Endothelial cell of umbilical vein (primary cell): ENCODE measurements at regions not wholly inside any gene's neighbourhood (a gene's known extent, or its start where the extent isn't known, plus 50 kb on each side); places are given as distances from the start of the nearest gene placed in this dataset.

Experiments
- BruUV-seq: library from RNA; stranded (reverse); fragments of 400-500 nt; replicated peaks from 2 replicates; lab custom pipeline; 2021; lab: Mats Ljungman, UMichigan
- CTCF ChIA-PET: fragments of 300-600, 350-600 bp; sonication (Branson Sonifier 250); formaldehyde crosslinking; loops from one replicate; lab custom pipeline; 2021; ENCODE audit warnings: antibody characterized with exemption, inconsistent platforms; lab: Charles Lee
- POLR2A ChIA-PET: fragments of 300-600, 350-600 bp; sonication (Branson Sonifier 250); formaldehyde crosslinking; loops from one replicate; lab custom pipeline; 2021; ENCODE audit warnings: antibody characterized with exemption, inconsistent platforms; lab: Charles Lee
- DNase-seq: peaks from one replicate; pipeline ENCODE4 v3.0.0-alpha.2; 2011; ENCODE audit warnings: low read depth, low spot score
- FAIRE-seq: peaks from 2 replicates; lab custom pipeline; 2011; peaks lifted over from hg19 to GRCh38; lab: Jason Lieb, UNC
- H2AFZ ChIP-seq: 2 replicates; pipeline ENCODE4 v1.6.0; 2012; ENCODE audit warnings: low read depth, low read length, control low read depth, inconsistent platforms
- H3K27ac ChIP-seq: 2 replicates; pipeline ENCODE4 v1.5.1; 2011; ENCODE audit warnings: low read depth, mild to moderate bottlenecking, control low read depth, low read length, moderate library complexity; ENCODE audit not compliant: insufficient read depth
- H3K27me3 ChIP-seq, 2 experiments: 2 replicates each; pipeline versions ENCODE4 v1.6.0 to v1.6.1; 2011; ENCODE audit warnings: low read length in 2 of 2, mixed read lengths in 1 of 2; ENCODE audit not compliant: control insufficient read depth in 2 of 2, insufficient read depth in 2 of 2
- H3K36me3 ChIP-seq, 2 experiments: 2 replicates in 1 of 2; 3 replicates in 1 of 2; pipeline ENCODE4 v1.5.1; 2011; ENCODE audit warnings: low read length in 2 of 2, mild to moderate bottlenecking in 1 of 2, moderate library complexity in 1 of 2; ENCODE audit not compliant: control insufficient read depth in 2 of 2, insufficient read depth in 2 of 2; ENCODE audit errors: extremely low read depth in 1 of 2
- H3K4me1 ChIP-seq: 3 replicates; pipeline ENCODE4 v1.5.1; 2011; ENCODE audit warnings: mild to moderate bottlenecking, low read length; ENCODE audit not compliant: control insufficient read depth, insufficient read depth; ENCODE audit errors: extremely low read depth
- H3K4me2 ChIP-seq: 2 replicates; pipeline ENCODE4 v1.6.1; 2011; ENCODE audit warnings: low read length, control low read depth, mixed read lengths; ENCODE audit not compliant: insufficient read depth
- H3K4me3 ChIP-seq, 3 experiments: fragments of 200-600 bp in 1 of 3; sonication (generic), shearing (Covaris generic) in 1 of 3; replicated peaks in 1 of 3; 2 replicates each; pipeline ENCODE4 v1.5.1; 2011 to 2016; ENCODE audit warnings: control low read depth in 3 of 3, low read length in 3 of 3, mild to moderate bottlenecking in 2 of 3, inconsistent platforms in 1 of 3, low read depth in 1 of 3, moderate library complexity in 1 of 3; ENCODE audit not compliant: insufficient read depth in 1 of 3
- H3K79me2 ChIP-seq: 2 replicates; pipeline ENCODE4 v1.6.0; 2012; ENCODE audit warnings: low read length, inconsistent platforms; ENCODE audit not compliant: control insufficient read depth, insufficient read depth
- H3K9ac ChIP-seq: replicated peaks from 2 replicates; pipeline ENCODE3; 2011; ENCODE audit warnings: low read length, control low read depth; ENCODE audit not compliant: insufficient read depth; ENCODE audit errors: extremely low read depth
- H3K9me1 ChIP-seq: replicated peaks from 3 replicates; pipeline ENCODE4 v1.6.0; 2011; ENCODE audit warnings: mild to moderate bottlenecking, low read length; ENCODE audit not compliant: control insufficient read depth, insufficient read depth; ENCODE audit errors: extremely low read depth
- H3K9me3 ChIP-seq: replicated peaks from 2 replicates; pipeline ENCODE4 v1.5.1; 2012; ENCODE audit warnings: low read length, inconsistent platforms; ENCODE audit not compliant: control insufficient read depth, insufficient read depth
- H4K20me1 ChIP-seq: replicated peaks from 2 replicates; pipeline ENCODE3; 2011; ENCODE audit warnings: mild to moderate bottlenecking, low read length; ENCODE audit not compliant: control insufficient read depth, insufficient read depth; ENCODE audit errors: extremely low read depth
- CTCF ChIP-seq, 2 donors: IDR thresholded peaks; 1 replicate in 1 of 2; 2 replicates in 1 of 2; pipeline ENCODE4 v1.5.1; 2011; ENCODE audit warnings: low read length in 2 of 2, mild to moderate bottlenecking in 2 of 2, moderate library complexity in 2 of 2, control low read depth in 1 of 2, inconsistent platforms in 1 of 2, low read depth in 1 of 2; ENCODE audit not compliant: insufficient read depth in 1 of 2; ENCODE audit errors: extremely low read depth in 1 of 2
- EZH2 ChIP-seq: IDR thresholded peaks from 2 replicates; pipeline ENCODE4 v1.6.1; 2012; ENCODE audit warnings: borderline replicate concordance, low read depth, mild to moderate bottlenecking, moderate library complexity, low read length, inconsistent platforms; ENCODE audit not compliant: severe bottlenecking
- FOS ChIP-seq: IDR thresholded peaks from 2 replicates; pipeline ENCODE4 v1.6.1; 2011; ENCODE audit warnings: mild to moderate bottlenecking, low read length, moderate library complexity, borderline replicate concordance; ENCODE audit not compliant: insufficient read depth
- GATA2 ChIP-seq: IDR thresholded peaks from 2 replicates; pipeline ENCODE4 v1.7.0; 2011; ENCODE audit warnings: low read depth, mild to moderate bottlenecking, moderate library complexity, mixed read lengths, low read length; ENCODE audit not compliant: insufficient read length, insufficient read depth
- JUN ChIP-seq: IDR thresholded peaks from 2 replicates; pipeline ENCODE4 v1.6.1; 2011; ENCODE audit warnings: borderline replicate concordance, low read depth; ENCODE audit not compliant: insufficient read length, insufficient read depth
- MYC ChIP-seq: IDR thresholded peaks from one replicate; pipeline ENCODE4 v1.6.1; 2011; ENCODE audit warnings: mild to moderate bottlenecking, low read depth, low read length
- POLR2A ChIP-seq: IDR thresholded peaks from 2 replicates; pipeline ENCODE4 v1.6.1; 2012; ENCODE audit warnings: low read depth, mild to moderate bottlenecking, control low read depth, low read length
- POLR2AphosphoS5 ChIP-seq: IDR thresholded peaks from 2 replicates; pipeline ENCODE4 v1.6.1; 2012; ENCODE audit warnings: low read depth, mild to moderate bottlenecking, control low read depth, low read length, moderate library complexity; ENCODE audit not compliant: insufficient read depth
- dilution Hi-C: fragments of 300-500 bp; cut with MboI; formaldehyde crosslinking; loops from one replicate; pipeline ENCODE4 v1.15.0; 2019; ENCODE audit warnings: low sequenced_read_pairs; ENCODE audit not compliant: extremely low pct_ligation_motif_present
- intact Hi-C: fragments of 100-400 bp; cut with micrococcal nuclease; formaldehyde crosslinking; loops from one replicate; pipeline ENCODE4 v1.10.0; 2022
- TF ChIP-seq, protein P1 (sequence below): IDR thresholded peaks from 2 replicates; pipeline ENCODE4 v1.6.1; 2011; ENCODE audit not compliant: insufficient read depth, insufficient read length

- Histone ChIP-seq H4K20me1 (no peaks in the 10 kb centered on the region), H3K36me3 (no peaks in the 10 kb centered on the region), H3K27ac (no peak overlapping the region), H2AFZ (no peak overlapping the region), H3K9me1 (no peaks in the 10 kb centered on the region), H3K27me3 (no peaks in the 10 kb centered on the region), H3K4me3 (no peak overlapping the region), H3K4me1 (no peaks in the 10 kb centered on the region), H3K9me3 (no peaks in the 10 kb centered on the region), H3K4me2 (no peak overlapping the region), H3K9ac (no peak overlapping the region), H3K79me2 (no peaks in the 10 kb centered on the region)
- no peak for TF ChIP-seq FOS
- no peak for TF ChIP-seq CTCF (IDR thresholded peaks at IDR 0.05; ENCODE audit: extremely low read depth in 1 of 2, insufficient read depth in 1 of 2, low read depth in 1 of 2, low read length in 2 of 2)
- TF ChIP-seq, protein P1, sequence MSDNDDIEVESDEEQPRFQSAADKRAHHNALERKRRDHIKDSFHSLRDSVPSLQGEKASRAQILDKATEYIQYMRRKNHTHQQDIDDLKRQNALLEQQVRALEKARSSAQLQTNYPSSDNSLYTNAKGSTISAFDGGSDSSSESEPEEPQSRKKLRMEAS = no peak
- TF ChIP-seq GATA2 = no peak
- TF ChIP-seq EZH2 = no peak
- TF ChIP-seq POLR2AphosphoS5 = no peak
- TF ChIP-seq POLR2A = no peak
- TF ChIP-seq MYC = no peak
- no peak for TF ChIP-seq JUN
- DNase-seq (no peak), FAIRE-seq (no peak)
- ChIA-PET POLR2A (no interaction called here), CTCF (no interaction called here)
- intact Hi-C loops (no loop called here), dilution Hi-C loops (no loop called here)
- no TSS peak for BruUV-seq
Observed at GRCh38 chr6:5909721-5910120, 97.0 kb downstream of the NRN1 start.
